NOMO-1 treated with dmso at 0.1 percent for 144 hours (cell line): ENCODE measurements at regions not wholly inside any gene's neighbourhood (a gene's known extent, or its start where the extent isn't known, plus 50 kb on each side); places are given as distances from the start of the nearest gene placed in this dataset.

Experiments
- DNase-seq: peaks from one replicate; lab custom pipeline; 2025; ENCODE audit not compliant: unreplicated experiment; lab: John Stamatoyannopoulos, UW

DNA sequence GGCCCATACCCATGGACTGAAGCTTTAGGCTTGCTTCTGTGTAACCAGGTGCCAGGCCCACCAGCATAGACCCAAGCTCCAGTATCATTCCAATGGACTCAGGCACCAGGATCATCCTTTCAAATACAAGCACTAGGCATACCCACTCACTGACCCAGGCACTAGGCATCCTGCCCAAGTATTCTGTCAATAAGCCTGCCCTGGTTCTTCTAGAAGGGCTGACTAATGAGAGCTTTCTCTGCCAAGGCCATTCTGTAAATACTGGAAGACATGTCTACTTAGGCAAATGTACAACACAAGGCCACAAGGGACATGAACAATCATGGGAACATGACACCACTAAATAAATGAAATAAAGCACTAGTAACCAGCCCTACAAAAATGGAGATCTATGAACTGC is 352.2 kb downstream of the FSCB start:
- no peak for DNase-seq

DNA sequence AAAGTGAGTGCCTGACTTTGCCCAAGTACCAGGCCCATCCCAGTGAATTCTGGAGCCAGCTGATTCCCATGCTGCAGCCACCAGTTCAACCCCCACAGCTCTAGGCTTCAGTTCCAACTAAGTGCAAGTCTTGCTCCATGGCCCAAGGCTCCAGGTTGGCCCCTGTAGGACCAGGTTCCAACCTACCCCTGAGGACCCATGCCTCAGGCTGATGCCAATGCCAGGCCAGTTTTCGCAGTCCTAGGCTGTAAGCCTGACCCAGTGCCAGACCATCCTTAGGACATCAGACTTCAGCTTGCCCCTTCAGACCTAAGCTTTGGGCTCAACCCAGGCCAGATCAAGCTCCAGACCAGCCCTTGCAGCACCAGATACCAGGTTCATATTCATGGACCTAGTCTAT is 352.6 kb downstream of the FSCB start:
- no peak for DNase-seq

DNA sequence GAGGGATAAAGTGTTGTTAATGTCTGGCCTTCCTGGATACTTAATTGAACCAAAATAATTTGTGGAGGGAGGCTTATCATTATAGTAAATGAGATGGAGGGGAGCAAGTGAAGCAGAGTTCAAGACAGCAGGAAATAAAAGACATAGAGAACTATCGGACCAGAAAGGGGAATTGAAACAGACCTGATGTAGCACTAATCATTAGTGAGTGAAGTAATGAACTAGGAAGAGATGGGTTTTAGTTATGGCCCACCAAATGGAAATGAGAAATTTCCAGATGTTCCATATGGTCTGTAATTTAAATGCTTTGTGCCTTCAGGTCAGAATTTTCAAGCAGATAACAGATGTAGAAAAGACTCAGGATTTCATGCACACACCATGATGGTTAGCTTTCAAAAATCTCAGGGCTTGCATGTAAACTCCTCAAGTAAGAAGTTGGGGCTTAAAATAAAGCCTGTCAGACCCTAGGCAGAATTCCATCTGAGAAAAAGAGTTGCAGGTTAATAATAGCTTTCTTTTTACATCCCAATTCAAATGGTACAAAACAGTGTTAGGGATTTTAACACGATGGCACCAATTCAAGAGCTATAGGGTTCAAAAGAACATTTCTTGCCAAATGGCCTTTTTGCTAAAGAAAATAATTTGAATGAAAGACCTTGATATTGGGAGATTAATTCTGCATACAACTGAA is 355.8 kb downstream of the FSCB start:
- DNase-seq = no peak

DNA sequence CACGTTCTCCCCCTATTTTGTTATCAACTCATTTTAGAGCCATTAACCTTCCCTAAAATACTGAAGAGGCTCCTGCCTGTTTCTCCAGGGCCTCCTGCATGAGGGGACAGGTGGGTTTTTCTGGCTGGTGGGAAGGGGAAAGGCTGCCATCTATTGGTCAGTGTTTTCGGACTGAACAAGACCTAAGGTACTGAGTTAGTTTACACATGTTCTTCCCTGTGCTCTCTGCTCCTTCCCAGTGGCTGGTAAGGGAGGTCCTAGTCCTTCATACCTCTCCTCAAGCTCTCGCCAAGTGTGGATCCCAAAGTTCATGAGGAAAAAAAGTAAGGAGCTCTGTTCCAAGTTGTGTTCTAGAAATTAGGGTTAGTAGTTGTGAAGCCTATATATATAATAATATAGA is 357.5 kb downstream of the FSCB start:
- DNase-seq = no peak

DNA sequence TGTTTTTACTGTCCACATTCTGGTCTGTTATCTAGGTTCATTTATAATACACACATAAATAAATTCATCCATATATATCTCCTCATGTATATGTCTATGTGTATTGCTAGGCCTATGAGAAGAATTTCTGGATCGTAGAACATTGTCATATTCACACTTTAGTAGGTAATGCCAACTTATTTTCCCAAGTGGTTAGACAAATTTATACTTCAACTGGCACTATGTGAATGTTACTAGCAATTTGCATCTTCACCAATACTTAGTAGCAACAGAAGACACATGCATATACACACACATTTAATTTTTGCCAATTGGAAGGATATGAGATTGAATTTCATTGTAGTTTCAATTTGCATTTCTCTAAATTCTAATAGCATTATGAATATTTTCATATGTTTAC is 365.1 kb downstream of the FSCB start:
- no peak for DNase-seq

DNA sequence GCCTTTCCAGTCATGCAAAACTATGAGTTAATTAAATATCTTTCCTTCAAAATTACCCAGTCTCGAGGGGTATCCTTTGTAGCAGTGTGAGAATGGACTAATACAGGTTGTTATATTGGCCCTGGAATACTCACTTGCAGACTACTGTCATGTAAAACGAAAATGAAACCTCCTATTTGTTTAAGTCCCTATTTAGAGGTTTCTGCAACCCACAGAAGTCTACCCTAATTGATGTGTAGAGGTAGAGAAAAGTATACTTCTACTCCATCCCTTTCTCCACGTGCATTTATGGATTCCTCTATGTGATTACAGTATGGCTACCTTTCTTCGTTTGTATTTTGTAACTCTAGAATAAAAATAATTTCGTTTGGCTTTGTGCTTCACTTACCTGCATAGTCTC is 371.1 kb downstream of the FSCB start:
- no peak for DNase-seq

DNA sequence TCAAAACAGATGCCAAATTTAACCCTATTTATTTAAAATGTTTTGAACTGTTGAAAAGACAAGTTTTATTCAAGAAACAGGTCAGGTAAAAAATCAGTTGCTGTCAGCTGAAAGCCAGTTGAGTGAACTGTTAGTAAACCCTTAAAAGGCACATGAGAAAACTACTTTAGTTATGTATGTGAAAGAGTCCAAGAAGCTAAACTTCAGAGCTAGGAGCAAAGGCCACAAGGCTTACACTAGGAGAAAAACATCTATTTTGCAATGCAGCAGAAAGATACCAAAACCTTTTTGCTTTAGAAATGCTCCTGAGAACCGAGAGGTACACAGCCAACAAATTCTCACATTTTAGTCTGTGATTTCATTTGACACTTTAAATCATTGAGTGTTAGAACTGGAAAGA is 375.2 kb downstream of the FSCB start:
- no peak for DNase-seq

DNA sequence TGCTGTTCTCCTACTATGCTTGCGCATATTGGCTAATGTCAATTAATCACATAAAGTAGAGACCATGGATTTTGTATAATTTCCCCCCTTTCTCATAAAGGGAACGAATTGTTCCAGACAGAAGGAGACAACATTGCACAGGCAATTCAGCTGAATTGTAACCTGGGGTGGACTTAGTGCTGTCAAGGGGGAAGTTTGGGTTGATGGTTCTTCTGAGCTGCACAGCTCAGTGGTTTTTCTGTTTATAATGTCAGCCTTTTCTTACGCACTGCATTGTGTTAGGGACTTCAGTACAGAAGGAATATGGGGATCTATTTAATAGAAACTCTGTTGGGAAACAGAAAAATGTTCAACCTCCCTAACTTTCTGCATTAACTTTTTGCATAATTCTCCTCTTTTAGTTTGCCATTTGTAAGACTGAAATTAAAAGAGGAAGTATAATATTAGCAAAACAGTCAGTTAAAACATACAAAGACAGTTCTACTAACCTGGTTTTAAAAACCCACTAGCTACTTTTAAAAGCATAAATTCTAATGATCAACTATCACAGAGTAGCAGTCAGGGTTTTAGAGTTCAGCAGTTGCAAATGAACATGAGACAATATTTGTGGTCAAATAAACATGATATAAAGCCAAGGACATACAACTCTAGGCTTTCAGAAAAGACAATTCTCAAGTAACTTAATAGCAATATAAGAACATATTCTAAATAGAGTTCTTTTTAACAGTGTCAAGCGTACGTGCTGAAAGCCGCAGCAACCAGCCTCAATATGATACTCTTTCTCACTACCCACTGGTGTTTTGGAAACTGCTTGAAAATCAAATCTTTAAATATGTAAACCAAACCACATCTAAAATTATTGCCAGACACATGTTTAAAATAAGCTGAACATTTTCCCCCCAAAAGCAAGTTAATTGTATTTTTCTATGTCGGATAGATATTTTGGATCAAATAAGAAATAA is 393.0 kb downstream of the FSCB start:
- DNase-seq = no peak

DNA sequence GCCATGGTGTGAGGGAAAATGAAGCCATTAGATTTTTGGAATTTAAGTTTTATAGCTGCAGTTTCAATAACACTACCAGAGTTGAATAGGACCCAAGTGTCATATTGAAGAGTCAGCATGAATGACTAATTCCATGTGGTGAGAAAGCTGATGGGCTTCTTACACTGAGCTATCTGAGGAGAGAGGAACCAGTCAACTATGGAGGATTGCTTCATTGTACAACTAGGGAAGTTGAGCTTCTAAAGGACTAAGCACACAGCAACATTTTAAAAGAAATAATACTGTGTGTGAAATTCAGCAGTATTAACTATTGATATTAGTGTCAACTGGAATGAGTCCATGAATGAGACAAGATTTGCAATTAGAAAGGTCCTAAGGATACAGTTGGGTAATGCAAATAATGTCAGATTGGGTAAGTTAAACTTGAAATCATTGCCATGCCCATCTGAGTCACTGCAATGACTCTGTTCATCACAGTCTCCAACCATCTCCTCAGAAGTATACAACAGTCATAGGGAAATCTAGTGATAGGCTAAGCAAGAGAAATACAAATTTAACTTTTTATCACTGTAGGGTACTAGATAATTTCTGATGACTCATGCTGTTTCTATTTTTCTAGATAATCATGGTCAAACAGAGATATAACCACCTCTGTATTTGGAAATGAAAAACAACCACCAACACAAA is 394.2 kb downstream of the FSCB start:
- DNase-seq = no peak

DNA sequence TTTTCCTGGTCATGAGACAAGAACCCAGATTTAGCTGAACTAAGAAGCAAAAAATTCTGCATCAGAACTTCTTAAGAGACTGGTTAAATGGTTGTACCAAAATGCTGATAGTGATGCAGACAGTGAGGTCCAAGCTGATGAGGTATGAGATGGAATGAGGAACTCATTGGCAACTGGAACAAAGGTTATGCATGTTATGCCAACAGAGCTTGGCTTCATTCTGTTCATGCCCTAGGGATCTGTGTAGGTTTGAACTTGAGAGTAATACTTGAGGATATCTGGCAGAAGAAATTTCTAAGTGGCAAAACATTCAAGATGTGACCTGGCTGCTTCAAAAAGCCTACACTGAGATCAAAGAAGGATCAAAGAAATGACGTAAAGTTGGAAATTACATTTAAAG is 398.0 kb downstream of the FSCB start:
- DNase-seq = no peak

DNA sequence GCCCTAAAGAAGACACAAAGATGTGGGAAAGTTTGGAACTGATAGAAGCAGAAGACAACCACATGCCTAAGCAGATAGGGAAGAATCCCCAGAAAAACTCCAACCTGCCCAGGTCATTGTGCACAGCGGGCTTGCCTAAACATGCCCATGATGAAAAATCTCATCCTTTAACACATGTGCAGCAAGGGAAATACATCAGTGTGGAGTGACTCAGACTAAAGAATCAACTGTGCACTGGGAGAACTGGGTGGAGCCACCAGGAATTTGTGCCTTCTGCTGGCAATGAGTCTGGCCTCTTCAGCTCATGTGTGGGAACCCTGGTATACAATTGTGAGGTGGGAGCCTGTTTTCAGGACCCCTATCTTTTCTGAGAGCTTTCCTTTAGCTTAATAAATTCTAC is 398.5 kb downstream of the FSCB start:
- no peak for DNase-seq

DNA sequence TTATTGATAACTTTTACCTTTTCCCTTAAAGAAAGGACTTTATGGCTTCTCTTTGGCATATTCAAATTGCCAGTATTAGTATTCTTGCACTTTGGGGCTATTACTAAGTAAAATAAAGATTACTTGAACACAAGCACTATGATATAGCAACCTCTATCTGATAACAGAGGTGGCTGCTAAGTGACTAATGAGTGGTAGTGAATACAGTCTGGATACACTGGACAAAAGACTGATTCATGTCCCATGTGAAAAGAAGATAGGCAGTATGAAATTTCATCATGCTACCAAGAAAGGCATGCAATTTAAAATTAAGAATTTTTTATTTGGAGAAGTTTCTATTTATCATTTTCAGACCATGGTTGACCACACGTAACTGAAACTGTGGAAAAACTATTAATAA is 399.9 kb downstream of the FSCB start:
- DNase-seq = no peak

DNA sequence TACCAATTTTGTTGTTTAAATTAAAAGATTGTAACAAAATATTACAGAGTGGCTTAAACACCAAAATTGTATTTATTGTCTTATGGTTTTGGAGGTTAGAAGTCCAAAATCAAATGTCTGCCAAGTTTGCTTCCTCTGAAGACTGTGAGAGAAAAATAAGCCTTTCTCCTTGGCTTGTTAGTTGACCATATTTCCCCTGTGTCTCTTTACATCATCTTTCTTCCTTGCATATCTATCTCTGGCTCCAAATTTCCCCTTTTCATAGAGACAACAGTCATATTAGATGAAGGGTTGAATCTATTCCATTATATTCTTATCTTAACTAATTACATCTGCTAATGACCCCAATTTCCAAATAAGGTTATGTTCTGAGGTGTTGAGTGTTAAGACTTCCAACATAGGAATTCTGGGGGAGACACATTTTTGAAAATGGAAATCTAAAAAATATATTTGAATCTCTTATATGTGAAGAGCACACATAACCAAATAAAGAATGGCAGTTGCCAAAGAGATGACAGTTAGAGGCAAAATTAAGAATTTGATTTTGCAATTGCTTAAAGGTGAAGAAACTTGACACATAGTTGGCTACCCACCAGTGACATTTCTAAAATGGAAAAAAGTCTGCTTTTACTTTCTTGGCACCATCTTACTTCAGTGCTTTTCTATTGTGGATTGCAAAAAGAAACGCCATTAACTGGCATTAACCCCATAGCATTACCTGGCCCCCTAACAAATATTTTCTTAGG is 407.2 kb downstream of the FSCB start:
- no peak for DNase-seq

DNA sequence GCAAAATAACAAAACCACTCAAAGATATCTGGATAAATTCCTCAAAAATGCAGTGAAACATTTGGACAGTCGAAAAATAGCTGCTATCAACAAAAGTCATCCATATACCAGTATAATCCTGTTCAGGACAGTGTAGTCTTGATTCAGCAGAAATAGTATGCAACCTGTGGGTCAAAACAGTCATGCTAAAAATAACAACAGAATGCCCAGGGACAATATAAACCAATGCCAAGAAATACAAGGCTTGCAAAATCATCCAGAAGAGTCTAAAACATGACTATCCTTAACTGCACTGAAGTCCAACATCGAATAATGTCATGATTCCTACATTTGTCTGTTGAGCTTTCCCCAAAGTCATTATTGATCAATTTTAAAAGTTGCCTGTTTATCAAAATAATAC is 425.9 kb downstream of the FSCB start:
- no peak for DNase-seq

DNA sequence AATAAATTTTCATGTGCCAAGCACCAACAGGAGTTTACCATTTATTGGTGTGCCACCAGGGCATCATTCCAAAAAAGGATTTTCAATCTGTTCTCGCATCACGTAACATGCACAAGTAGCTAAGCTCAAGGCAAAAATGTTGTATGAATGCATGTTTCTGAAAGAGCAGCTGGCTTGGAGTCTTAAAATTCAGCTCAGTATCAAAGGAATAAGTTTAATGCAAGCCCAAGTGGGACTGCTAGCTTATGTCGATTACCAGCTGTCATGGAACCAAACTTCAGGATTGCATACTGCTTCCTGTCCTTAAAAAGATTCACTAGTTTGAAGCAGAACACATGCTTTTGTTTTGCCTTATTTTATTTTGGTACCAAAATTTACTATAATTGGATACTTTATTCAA is 437.0 kb downstream of the FSCB start:
- DNase-seq = no peak

DNA sequence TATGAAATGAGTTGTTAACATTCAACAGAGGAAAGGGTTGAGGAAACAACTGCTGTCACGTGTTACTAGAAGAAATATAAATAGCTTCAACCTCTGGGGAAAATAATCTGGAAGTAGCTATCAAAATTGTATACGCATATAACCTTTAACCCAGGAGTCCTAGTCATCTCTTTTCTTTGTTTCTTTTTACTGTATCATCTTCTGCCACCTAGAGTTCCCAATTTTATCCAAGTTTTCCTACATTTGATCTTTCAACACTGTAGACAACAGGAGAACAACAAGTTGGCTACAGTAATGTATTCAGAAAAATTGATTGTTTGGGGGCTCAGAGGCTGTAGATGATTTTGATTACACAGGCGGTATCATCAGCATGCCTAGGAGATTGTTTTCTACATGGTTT is 453.7 kb downstream of the FSCB start:
- DNase-seq = no peak

DNA sequence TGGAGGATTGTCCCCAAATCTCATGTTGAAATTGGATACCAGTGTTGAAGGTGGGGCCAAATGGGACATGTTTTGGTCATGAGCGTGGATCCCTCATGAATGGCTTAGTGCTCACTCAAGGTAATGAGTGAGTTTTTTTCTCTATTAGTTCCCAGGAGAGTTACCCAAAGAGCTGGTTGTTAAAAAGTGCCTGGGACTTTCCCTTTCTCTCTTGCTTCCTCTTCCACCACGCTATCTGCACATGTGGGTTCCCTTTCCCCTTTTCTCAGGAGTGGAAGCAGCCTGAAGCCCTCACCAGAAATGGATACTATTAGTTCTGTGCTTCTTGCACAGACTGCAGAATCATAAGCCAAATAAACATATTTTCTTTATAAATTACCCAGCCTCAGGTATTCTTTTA is 465.4 kb downstream of the FSCB start:
- DNase-seq = no peak

DNA sequence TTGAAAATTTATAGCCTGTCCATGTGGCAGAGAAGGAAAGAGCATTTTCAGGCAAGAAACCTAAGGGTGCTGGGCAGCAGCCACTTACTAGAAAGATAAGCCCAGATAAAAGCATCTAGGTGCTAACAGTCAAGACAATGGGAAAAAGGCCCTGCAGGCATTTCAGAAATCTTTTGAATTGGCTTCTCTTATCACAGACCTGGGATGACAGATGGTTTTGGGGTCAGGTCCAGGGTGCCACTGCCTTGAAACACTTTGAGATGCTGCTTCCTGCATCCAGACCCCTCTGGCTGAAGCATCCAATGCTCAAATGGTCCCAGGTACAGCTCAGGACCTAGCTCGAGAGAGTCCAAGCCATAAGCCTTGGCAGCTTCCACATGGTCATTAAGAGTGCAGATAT is 466.5 kb downstream of the FSCB start:
- no peak for DNase-seq

DNA sequence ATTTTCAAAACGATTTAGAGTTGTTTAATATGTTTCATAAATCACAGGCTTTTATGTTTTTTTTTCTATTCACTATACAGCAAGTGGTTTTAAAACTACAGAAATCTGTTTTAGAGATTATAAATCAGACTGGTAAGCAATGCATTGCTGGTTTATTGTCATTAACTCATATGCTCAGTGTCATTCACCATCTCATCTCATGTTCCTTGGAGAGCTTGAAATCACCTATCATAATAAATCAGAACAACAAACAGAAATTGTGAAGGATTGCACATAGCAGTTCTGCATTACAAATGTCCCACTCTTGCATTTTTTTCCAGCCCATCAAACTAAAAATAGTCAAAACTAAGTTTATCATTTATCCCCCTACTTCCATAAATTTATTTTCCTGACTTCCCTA is 470.8 kb downstream of the FSCB start:
- no peak for DNase-seq

DNA sequence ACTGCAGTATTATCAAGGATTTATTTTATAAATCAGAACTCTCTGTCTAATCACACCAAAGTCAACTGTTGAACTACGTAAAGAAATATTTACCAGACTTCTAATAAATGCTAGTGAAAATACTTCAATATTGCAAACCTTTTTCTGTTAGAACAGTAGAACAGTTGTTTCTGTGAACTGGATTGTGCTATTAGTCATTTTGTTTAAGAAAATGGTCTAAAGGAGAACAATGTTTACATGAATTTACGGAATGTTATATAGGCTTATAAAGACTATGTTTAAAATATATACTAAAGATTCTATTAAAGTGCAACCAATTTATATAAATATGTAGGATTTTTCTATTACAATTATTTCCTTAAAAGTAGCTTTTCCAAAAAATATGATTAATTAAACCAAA is 471.4 kb downstream of the FSCB start:
- DNase-seq = no peak

DNA sequence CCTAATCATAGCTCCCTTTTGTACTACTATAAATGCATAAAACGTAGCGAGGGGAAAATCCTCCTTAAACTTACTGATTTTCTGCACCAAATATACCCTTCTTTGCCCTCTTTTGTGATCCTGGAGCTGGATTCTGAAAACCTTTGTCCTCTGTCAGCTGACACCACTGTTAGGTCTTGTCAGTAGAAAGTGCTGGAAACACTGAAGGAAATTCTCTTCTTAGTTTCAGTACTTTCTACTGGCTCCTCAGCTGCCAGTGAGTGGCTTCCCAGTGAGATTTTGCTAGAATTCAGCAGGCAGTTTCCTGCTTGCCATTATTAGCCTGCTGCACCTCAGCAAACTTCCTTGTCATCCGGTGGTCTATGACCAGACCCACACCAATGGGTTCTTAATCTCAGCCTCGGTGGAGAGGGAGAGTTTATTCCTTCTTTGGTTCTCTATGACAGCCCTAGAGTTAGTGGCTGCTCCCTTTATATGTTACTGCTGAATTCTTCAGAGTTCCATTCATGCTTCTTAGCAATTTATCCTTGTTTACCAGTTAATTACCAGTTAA is 476.2 kb downstream of the FSCB start:
- no peak for DNase-seq
